GM10266 (cell line): ENCODE measurements at regions not wholly inside any gene's neighbourhood (a gene's known extent, or its start where the extent isn't known, plus 50 kb on each side); places are given as distances from the start of the nearest gene placed in this dataset.

Source experiments
- DNase-seq: peaks from one replicate; pipeline ENCODE4 v3.0.0; 2012; ENCODE audit errors: extremely low spot score
- CTCF ChIP-seq: IDR thresholded peaks from 2 replicates; pipeline ENCODE4 v1.5.1; 2012; ENCODE audit warnings: mild to moderate bottlenecking, low read depth; ENCODE audit not compliant: control insufficient read depth, insufficient read depth; ENCODE audit errors: missing control alignments

GRCh38 chr6:4687989-4688947 is 87.9 kb upstream of the CDYL start:
- no peak for TF ChIP-seq CTCF
- DNase-seq: no peak

- no peak for TF ChIP-seq CTCF
- no peak for DNase-seq
Observed at GRCh38 chr6:4687656-4687988, 88.6 kb upstream of the CDYL start.

- no peak for TF ChIP-seq CTCF
- DNase-seq: no peak
Observed at GRCh38 chr6:4682431-4683097, 93.6 kb upstream of the CDYL start.

GRCh38 chr6:4678506-4679300 is 97.5 kb upstream of the CDYL start:
- no peak for DNase-seq
- no peak for TF ChIP-seq CTCF

- no peak for DNase-seq
- TF ChIP-seq CTCF: no peak
Observed at GRCh38 chr6:4677751-4678065, 98.5 kb upstream of the CDYL start.

- no peak for TF ChIP-seq CTCF
- no peak for DNase-seq
Observed at GRCh38 chr6:4677011-4677750, 99.0 kb upstream of the CDYL start.
